Lower leg skin (tissue), 4 donors: ENCODE measurements at regions not wholly inside any gene's neighbourhood (a gene's known extent, or its start where the extent isn't known, plus 50 kb on each side); places are given as distances from the start of the nearest gene placed in this dataset.
"Not testable (repeated sequence)": the region's sequence is repeated elsewhere in the genome, so short reads cannot be mapped to it uniquely, and the experiment has no call there.

Experiments
- DNase-seq, 2 donors: peaks; one replicate each; pipeline ENCODE4 v3.0.0-alpha.2; 2019; ENCODE audit warnings: low spot score in 2 of 2
- H3K4me3 ChIP-seq: fragments of 200-600 bp; sonication (generic); 2 replicates; pipeline ENCODE4 v1.5.1; 2017; ENCODE audit warnings: mild to moderate bottlenecking, low read depth; ENCODE audit not compliant: poor library complexity, severe bottlenecking
- POLR2A ChIP-seq, 2 donors: fragments of 450-650 bp; IDR thresholded peaks; one replicate each; pipeline ENCODE4 v1.6.1; 2016 to 2017; ENCODE audit warnings: antibody characterized with exemption in 2 of 2, mild to moderate bottlenecking in 1 of 2, moderate library complexity in 1 of 2
- WGBS, 2 donors: methylation state at CpG; one replicate each; pipeline ENCODE4 v1.1.5; 2018; 5-methylcytosine and 5-hydroxymethylcytosine counted together
- intact Hi-C: fragments of 100-400 bp; cut with DNase I; formaldehyde crosslinking; loops from one replicate; pipeline ENCODE4 v1.15.0; 2023; ENCODE audit warnings: low total_unique reads
- TF ChIP-seq, protein P1 (sequence below), 3 donors: fragments of 450-650 bp; IDR thresholded peaks; one replicate each; pipeline ENCODE4 v1.5.1; 2016; ENCODE audit warnings: antibody characterized with exemption in 3 of 3, mild to moderate bottlenecking in 3 of 3, moderate library complexity in 2 of 3

DNA sequence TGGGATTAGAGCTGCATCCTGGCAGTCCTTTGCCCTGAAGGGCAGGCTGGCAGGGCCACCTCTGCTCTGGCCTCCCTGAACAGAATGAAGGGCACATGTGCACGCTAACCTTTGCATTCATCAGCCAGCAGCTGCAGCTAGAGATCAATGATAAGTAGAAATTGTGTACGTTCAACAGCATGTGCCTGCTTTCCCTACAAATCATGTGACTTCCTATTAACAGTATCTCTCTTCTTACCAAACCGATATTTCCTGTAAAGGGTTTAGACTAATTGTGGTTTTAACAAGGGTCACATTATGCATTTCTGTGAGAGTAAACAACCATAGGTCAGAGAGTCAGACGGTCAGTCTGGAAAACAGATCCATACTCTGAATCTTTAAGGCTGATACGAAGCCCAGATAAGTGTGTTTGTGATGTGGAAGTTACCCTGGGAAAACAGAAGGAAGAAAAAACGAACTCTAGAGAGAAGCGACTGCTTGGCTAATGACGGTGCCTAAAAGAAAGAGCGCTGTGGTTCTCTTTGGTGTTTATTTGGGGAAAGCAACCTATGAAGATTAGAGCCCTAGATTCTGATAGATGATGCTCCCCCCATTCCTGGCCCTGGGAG is 219.4 kb downstream of the MAF start:
- TF ChIP-seq, protein P1, sequence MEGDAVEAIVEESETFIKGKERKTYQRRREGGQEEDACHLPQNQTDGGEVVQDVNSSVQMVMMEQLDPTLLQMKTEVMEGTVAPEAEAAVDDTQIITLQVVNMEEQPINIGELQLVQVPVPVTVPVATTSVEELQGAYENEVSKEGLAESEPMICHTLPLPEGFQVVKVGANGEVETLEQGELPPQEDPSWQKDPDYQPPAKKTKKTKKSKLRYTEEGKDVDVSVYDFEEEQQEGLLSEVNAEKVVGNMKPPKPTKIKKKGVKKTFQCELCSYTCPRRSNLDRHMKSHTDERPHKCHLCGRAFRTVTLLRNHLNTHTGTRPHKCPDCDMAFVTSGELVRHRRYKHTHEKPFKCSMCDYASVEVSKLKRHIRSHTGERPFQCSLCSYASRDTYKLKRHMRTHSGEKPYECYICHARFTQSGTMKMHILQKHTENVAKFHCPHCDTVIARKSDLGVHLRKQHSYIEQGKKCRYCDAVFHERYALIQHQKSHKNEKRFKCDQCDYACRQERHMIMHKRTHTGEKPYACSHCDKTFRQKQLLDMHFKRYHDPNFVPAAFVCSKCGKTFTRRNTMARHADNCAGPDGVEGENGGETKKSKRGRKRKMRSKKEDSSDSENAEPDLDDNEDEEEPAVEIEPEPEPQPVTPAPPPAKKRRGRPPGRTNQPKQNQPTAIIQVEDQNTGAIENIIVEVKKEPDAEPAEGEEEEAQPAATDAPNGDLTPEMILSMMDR (IDR thresholded peaks at IDR 0.05): no peak
- TF ChIP-seq POLR2A (IDR thresholded peaks at IDR 0.05): no peak

DNA sequence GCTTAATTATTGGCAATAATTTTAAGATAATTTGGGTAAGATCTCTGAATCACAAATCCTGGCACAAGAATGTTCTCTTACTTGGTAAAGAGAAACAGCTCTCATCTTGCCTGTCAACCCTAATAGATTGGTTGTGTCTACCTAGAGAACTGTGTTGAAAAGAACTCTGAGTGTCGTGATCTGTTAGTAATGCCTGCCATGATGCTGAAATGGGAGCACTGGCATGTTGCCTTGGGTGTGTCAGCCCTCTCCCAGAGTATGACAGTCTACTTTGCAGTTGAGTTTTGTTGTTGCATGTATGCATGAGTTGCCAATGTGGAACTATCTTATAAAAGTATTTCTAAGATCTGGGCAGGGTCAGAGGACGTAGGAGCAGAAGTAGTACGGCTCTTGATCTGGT is 221.4 kb downstream of the MAF start:
- 29 to 34% methylated on average over 3 of the region's 3 CpGs for WGBS, 2 donors
- no peak overlapping the region for H3K4me3 ChIP-seq
- intact Hi-C loops: no loop called here
- TF ChIP-seq, protein P1 (IDR thresholded peaks at IDR 0.05): no peak
- no peak for TF ChIP-seq POLR2A (IDR thresholded peaks at IDR 0.05)
- peak in 1 of 2 donors; percentile 74 for DNase-seq

More for the DNA sequence above, 219.4 kb downstream of the MAF start:
- 49 to 50% methylated on average over 9 of the region's 9 CpGs for WGBS, 2 donors
- no peak overlapping the region for H3K4me3 ChIP-seq
- intact Hi-C loops: no loop called here
- DNase-seq: no peak

DNA sequence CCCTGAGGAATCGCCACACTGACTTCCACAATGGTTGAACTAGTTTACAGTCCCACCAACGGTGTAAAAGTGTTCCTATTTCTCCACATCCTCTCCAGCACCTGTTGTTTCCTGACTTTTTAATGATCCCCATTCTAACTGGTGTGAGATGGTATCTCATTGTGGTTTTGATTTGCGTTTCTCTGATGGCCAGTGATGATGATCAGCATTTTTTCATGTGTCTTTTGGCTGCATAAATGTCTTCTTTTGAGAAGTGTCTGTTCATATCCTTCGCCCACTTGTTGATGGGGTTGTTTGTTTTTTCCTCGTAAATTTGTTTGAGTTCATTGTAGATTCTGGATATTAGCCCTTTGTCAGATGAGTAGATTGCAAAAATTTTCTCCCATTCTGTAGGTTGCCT is 223.5 kb downstream of the MAF start:
- intact Hi-C loops, DNase-seq: not testable (repeated sequence)
- WGBS, 2 donors: 93 to 98% methylated on average over 3 to 4 of the region's 5 CpGs

DNA sequence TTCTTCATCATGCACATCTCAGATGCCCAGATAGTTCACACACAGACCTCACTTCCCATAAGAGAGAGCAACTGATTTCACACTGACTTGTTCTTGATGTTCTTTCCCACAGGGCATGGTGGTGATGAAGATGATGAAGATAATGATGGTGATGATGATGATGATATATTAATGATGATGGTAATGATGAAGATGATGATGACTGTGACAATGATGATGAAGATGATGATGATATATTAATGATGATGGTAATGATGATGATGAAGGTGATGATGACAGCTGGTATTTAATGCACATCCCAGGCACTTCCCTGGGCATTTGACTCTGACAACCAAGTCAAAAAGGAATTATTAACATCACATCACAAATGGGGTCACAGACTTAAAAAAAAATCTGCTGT is 225.2 kb downstream of the MAF start:
- no peak for TF ChIP-seq POLR2A (IDR thresholded peaks at IDR 0.05)
- TF ChIP-seq, protein P1 (IDR thresholded peaks at IDR 0.05): no peak
- DNase-seq: no peak
- intact Hi-C loops: no loop called here
- H3K4me3 ChIP-seq: no peak overlapping the region

More for the DNA sequence above, 223.5 kb downstream of the MAF start:
- not testable (repeated sequence) for H3K4me3 ChIP-seq

DNA sequence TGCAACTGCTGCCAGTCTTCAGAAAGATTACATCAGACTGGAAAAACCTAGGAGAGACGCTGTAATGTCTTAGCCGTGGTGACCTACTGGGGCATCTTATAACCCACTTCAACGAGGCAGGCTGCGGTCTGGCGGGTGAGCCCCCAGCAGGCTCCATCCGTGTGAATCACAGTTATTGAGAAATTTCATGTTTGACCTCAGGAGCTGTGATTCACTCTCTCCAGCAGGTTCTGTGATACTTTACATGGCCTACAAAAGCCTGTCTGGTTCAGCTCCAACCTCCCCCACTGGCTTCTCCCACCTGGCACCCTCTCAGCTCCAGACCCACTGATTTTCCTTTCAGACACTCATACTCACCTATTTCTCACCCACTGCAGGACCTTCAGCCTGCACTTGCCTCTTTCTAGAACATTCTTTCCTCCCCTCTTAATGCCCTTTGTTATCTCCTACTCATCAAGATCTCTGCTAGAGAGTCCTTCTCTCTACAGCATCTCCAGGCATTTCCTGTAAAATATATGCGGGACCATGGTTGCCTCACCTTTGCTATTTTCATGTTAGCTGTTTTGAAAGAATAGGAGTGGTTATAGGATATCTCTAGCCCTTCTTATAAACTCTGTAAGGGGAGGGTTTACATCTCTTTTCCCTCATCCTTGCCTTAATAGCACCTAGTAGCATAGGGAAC is 227.9 kb downstream of the MAF start:
- intact Hi-C loops: no loop called here
- H3K4me3 ChIP-seq: no peak overlapping the region
- TF ChIP-seq POLR2A (IDR thresholded peaks at IDR 0.05): no peak
- TF ChIP-seq, protein P1 (IDR thresholded peaks at IDR 0.05): no peak
- DNase-seq: no peak
- 63 to 64% methylated on average over 7 of the region's 7 CpGs for WGBS, 2 donors

DNA sequence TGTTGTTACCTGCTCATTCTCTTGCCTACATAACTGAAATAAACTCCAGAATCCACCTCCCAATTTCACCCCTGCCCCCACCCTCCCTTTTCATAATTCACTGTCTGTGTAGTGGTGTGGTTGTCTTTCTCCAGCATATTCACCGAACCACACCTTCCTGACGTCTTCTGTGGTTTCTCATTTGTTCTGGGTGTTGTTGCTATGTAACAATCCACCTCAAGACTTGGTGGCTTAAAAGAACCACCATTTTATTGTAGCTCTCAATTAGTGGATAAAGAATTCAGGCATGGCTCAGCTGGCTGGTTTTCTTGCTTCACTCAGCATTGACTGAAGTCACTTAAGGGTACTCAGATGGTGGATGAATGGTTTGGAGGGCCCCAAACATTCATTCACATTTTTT is 229.8 kb downstream of the MAF start:
- TF ChIP-seq, protein P1 (IDR thresholded peaks at IDR 0.05): no peak
- TF ChIP-seq POLR2A (IDR thresholded peaks at IDR 0.05): no peak
- WGBS, 2 donors: 81 to 88% methylated on average over 2 of the region's 2 CpGs
- no peak overlapping the region for H3K4me3 ChIP-seq
- intact Hi-C loops: no loop called here
- DNase-seq: no peak
